B cell (primary cell): ENCODE measurements at regions not wholly inside any gene's neighbourhood (a gene's known extent, or its start where the extent isn't known, plus 50 kb on each side); places are given as distances from the start of the nearest gene placed in this dataset.

ENCODE experiments used
- ATAC-seq: fragments of 200-7000 bp; cut with Tn5 transposase; one replicate; pipeline ENCODE4 v1.10.0; 2021; ENCODE audit warnings: low read depth, mild to moderate bottlenecking, moderate number of reproducible peaks, moderate library complexity
- CTCF ChIA-PET: fragments of 350-600 bp; sonication (Branson Sonifier 250); formaldehyde crosslinking; loops from one replicate; lab custom pipeline; 2021; ENCODE audit warnings: antibody characterized with exemption, inconsistent platforms; lab: Charles Lee
- POLR2A ChIA-PET: fragments of 350-600 bp; sonication (Branson Sonifier 250); formaldehyde crosslinking; loops from one replicate; lab custom pipeline; 2021; ENCODE audit warnings: antibody characterized with exemption; lab: Charles Lee
- DNase-seq: peaks from one replicate; pipeline ENCODE4 v3.0.0; 2013
- H2AFZ ChIP-seq: 2 replicates; pipeline ENCODE4 v1.6.1; 2012; ENCODE audit warnings: mild to moderate bottlenecking, low read depth, low read length; ENCODE audit not compliant: insufficient read depth, poor library complexity, severe bottlenecking
- H3K27ac ChIP-seq, 2 donors: 1 replicate in 1 of 2; 2 replicates in 1 of 2; pipeline ENCODE4 v1.5.1; 2012 to 2013; ENCODE audit warnings: low read length in 2 of 2, mild to moderate bottlenecking in 2 of 2, moderate library complexity in 1 of 2
- H3K27me3 ChIP-seq, 4 experiments: fragments of 200-600 bp in 1 of 4; sonication (generic) in 1 of 4; replicated peaks in 1 of 4; 1 replicate in 2 of 4; 2 replicates in 2 of 4; pipeline versions ENCODE4 v1.6.1 to v1.7.0; 2013 to 2016; ENCODE audit warnings: low read length in 3 of 4, mild to moderate bottlenecking in 2 of 4, mixed read lengths in 1 of 4, moderate library complexity in 1 of 4; ENCODE audit not compliant: insufficient read depth in 4 of 4, control insufficient read depth in 3 of 4; ENCODE audit errors: control extremely low read depth in 1 of 4
- H3K36me3 ChIP-seq, 2 experiments: replicated peaks in 1 of 2; 1 replicate in 1 of 2; 2 replicates in 1 of 2; pipeline versions ENCODE4 v1.6.1 to v1.7.1; 2013; ENCODE audit warnings: low read length in 1 of 2; ENCODE audit not compliant: insufficient read depth in 2 of 2, control insufficient read depth in 1 of 2; ENCODE audit errors: control extremely low read depth in 1 of 2, extremely low read depth in 1 of 2
- H3K4me1 ChIP-seq, 2 donors: fragments of 200-600 bp in 1 of 2; sonication (generic) in 1 of 2; 1 replicate in 1 of 2; 2 replicates in 1 of 2; pipeline versions ENCODE4 v1.5.1 to v1.6.1; 2013 to 2017; ENCODE audit warnings: low read length in 2 of 2; ENCODE audit not compliant: control insufficient read depth in 2 of 2, insufficient read depth in 2 of 2
- H3K4me2 ChIP-seq: replicated peaks from 2 replicates; pipeline ENCODE3; 2012; ENCODE audit warnings: mild to moderate bottlenecking, low read depth, low read length; ENCODE audit not compliant: poor library complexity, severe bottlenecking
- H3K4me3 ChIP-seq, 5 experiments: fragments of 200-600 bp in 1 of 5; sonication (generic) in 1 of 5; 1 replicate in 3 of 5; 2 replicates in 2 of 5; pipeline versions ENCODE4 v1.5.1 to v1.7.0; 2011 to 2016; ENCODE audit warnings: low read length in 4 of 5, mild to moderate bottlenecking in 4 of 5, low read depth in 2 of 5, control low read depth in 1 of 5, moderate library complexity in 1 of 5; ENCODE audit not compliant: insufficient read depth in 1 of 5; ENCODE audit errors: control extremely low read depth in 1 of 5, extremely low read depth in 1 of 5
- H3K79me2 ChIP-seq: fragments of 200-600 bp; sonication (generic); one replicate; pipeline ENCODE4 v1.6.0; 2016; ENCODE audit warnings: low read length; ENCODE audit not compliant: control insufficient read depth, insufficient read depth
- H3K9ac ChIP-seq: fragments of 200-600 bp; sonication (generic); 2 replicates; pipeline ENCODE4 v1.6.1; 2017; ENCODE audit warnings: mild to moderate bottlenecking, low read length, moderate library complexity
- H3K9me3 ChIP-seq, 3 donors: one replicate each; pipeline versions ENCODE4 v1.6.1 to v1.7.1; 2013; ENCODE audit warnings: low read length in 2 of 3; ENCODE audit not compliant: control insufficient read depth in 2 of 3, insufficient read depth in 1 of 3; ENCODE audit errors: control extremely low read depth in 1 of 3
- H4K20me1 ChIP-seq: 2 replicates; pipeline ENCODE4 v1.6.0; 2012; ENCODE audit warnings: mild to moderate bottlenecking, low read length; ENCODE audit not compliant: insufficient read depth, control insufficient read depth, poor library complexity, severe bottlenecking
- H3K27ac Mint-ChIP-seq: one replicate; pipeline ENCODE4 v1.8.0; 2021; ENCODE audit warnings: mixed read lengths
- H3K27me3 Mint-ChIP-seq: one replicate; pipeline ENCODE4 v1.8.0; 2021; ENCODE audit warnings: mixed read lengths
- H3K4me1 Mint-ChIP-seq: one replicate; pipeline ENCODE4 v1.8.0; 2021; ENCODE audit warnings: mixed read lengths
- H3K4me3 Mint-ChIP-seq: one replicate; pipeline ENCODE4 v1.8.0; 2021; ENCODE audit warnings: mixed read lengths
- H3K9me3 Mint-ChIP-seq: one replicate; pipeline ENCODE4 v1.8.0; 2022; ENCODE audit warnings: mixed read lengths; ENCODE audit not compliant: insufficient read depth
- CTCF ChIP-seq: fragments of 200-600 bp; IDR thresholded peaks from one replicate; pipeline ENCODE4 v1.8.0; 2022; ENCODE audit warnings: antibody characterized with exemption, mild to moderate bottlenecking
- EZH2 ChIP-seq: IDR thresholded peaks from 2 replicates; pipeline ENCODE4 v1.6.1; 2012; ENCODE audit warnings: borderline replicate concordance, low read depth, mild to moderate bottlenecking, moderate library complexity, low read length; ENCODE audit not compliant: insufficient read depth, poor library complexity, severe bottlenecking
- WGBS: methylation state at CpG from one replicate; pipeline ENCODE4 v1.1.5; 2013; ENCODE audit warnings: missing lambda C conversion rate; ENCODE audit not compliant: insufficient coverage; 5-methylcytosine and 5-hydroxymethylcytosine counted together
- intact Hi-C: fragments of 100-400 bp; cut with micrococcal nuclease; formaldehyde crosslinking; loops from one replicate; pipeline ENCODE4 v1.10.0; 2022

GRCh38 chr4:175422331-175422730 is 389.7 kb downstream of the GPM6A start:
- ChIA-PET POLR2A (no interaction called here), CTCF (no interaction called here)
- no peak overlapping the region for H3K4me3 Mint-ChIP-seq
- H3K27me3 ChIP-seq, result no peaks in the 10 kb centered on the region
- no peaks in the 10 kb centered on the region for H3K4me1 Mint-ChIP-seq
- H3K4me3 ChIP-seq, result no peak overlapping the region
- H3K27me3 Mint-ChIP-seq, result no peaks in the 10 kb centered on the region
- no peak overlapping the region for H3K4me2 ChIP-seq
- TF ChIP-seq EZH2 (no peak), CTCF (no peak)
- no peaks in the 10 kb centered on the region for H4K20me1 ChIP-seq
- no peak for ATAC-seq
- no peak overlapping the region for H3K9ac ChIP-seq
- no CpG with 5 or more reads among the region's 2 CpGs for WGBS
- no peaks in the 10 kb centered on the region for H3K4me1 ChIP-seq
- H3K27ac ChIP-seq, result no peak overlapping the region
- H3K79me2 ChIP-seq, result no peaks in the 10 kb centered on the region
- no peaks in the 10 kb centered on the region for H3K9me3 ChIP-seq
- H3K36me3 ChIP-seq, result no peaks in the 10 kb centered on the region
- H2AFZ ChIP-seq, result no peak overlapping the region
- H3K9me3 Mint-ChIP-seq, result no peaks in the 10 kb centered on the region
- DNase-seq, result no peak
- intact Hi-C loops, result no loop called here
- no peak overlapping the region for H3K27ac Mint-ChIP-seq

DNA sequence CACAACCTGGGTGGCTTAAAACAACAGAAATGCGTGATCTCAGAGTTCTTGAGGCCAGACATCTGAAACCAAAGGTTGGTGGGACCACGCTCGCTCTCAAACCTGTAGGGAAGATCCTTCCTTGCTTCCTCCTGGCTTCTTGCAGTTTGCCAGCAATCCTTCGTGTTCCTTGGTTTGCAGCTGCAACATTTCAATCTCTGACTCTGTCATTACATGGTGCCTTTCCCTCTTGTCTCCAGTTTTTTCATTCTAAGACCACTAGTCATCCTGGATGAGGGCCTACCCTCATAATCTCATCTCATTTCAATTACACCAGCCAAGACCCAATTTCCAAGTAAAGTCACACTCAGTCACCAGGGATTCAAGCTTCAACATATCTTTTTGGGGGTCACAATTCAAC is 388.0 kb downstream of the GPM6A start:
- Mint-ChIP-seq H3K27me3 (no peaks in the 10 kb centered on the region), H3K4me3 (no peak overlapping the region), H3K9me3 (no peaks in the 10 kb centered on the region), H3K4me1 (no peaks in the 10 kb centered on the region), H3K27ac (no peak overlapping the region)
- ATAC-seq, result no peak
- Histone ChIP-seq H3K9ac (no peak overlapping the region), H3K27ac (no peak overlapping the region), H3K4me3 (no peak overlapping the region), H3K79me2 (no peaks in the 10 kb centered on the region), H3K9me3 (peaks cover 0 to 6% (median 0%) of the 10 kb centered on the region in 3 donors), H3K4me1 (no peaks in the 10 kb centered on the region), H4K20me1 (no peaks in the 10 kb centered on the region), H3K27me3 (no peaks in the 10 kb centered on the region), H3K36me3 (no peaks in the 10 kb centered on the region), H3K4me2 (no peak overlapping the region), H2AFZ (no peak overlapping the region)
- no peak for TF ChIP-seq CTCF
- TF ChIP-seq EZH2, result no peak
- 91% methylated on average over 4 of the region's 4 CpGs for WGBS
- no peak for DNase-seq
- ChIA-PET CTCF (no interaction called here), POLR2A (no interaction called here)
- intact Hi-C loops, result no loop called here
